Prostate gland (tissue), 2 donors: ENCODE measurements at regions not wholly inside any gene's neighbourhood (a gene's known extent, or its start where the extent isn't known, plus 50 kb on each side); places are given as distances from the start of the nearest gene placed in this dataset.

Experiments
- DNase-seq: peaks from one replicate; pipeline ENCODE4 v3.0.0-alpha.2; 2019; ENCODE audit warnings: low spot score
- H3K27ac ChIP-seq, 2 donors: fragments of 200-600 bp; sonication (generic); 2 replicates each; pipeline ENCODE4 v1.5.1; 2017 to 2019
- H3K27me3 ChIP-seq: fragments of 200-600 bp; sonication (generic); replicated peaks from 2 replicates; pipeline ENCODE4 v1.5.1; 2019; ENCODE audit not compliant: insufficient read depth
- H3K36me3 ChIP-seq, 2 donors: fragments of 200-600 bp; sonication (generic); 1 replicate in 1 of 2; 2 replicates in 1 of 2; pipeline versions ENCODE4 v1.5.1 to v1.8.1; 2017 to 2019
- H3K4me1 ChIP-seq: fragments of 200-600 bp; sonication (generic); replicated peaks from 2 replicates; pipeline ENCODE4 v1.5.1; 2019
- H3K4me3 ChIP-seq, 2 donors: fragments of 200-600 bp; sonication (generic); 2 replicates each; pipeline ENCODE4 v1.5.1; 2017 to 2019
- H3K9me3 ChIP-seq: fragments of 200-600 bp; sonication (generic); 2 replicates; pipeline ENCODE4 v1.5.1; 2017
- CTCF ChIP-seq, 4 experiments: fragments of 200-600 bp in 2 of 4; fragments of 450-650 bp in 2 of 4; sonication (generic) in 2 of 4; IDR thresholded peaks; 1 replicate in 3 of 4; 2 replicates in 1 of 4; pipeline ENCODE4 v1.5.1; 2016 to 2019; ENCODE audit warnings: antibody characterized with exemption in 4 of 4, mild to moderate bottlenecking in 2 of 4, moderate library complexity in 2 of 4
- POLR2A ChIP-seq: fragments of 450-650 bp; IDR thresholded peaks from one replicate; pipeline ENCODE4 v1.6.1; 2016; ENCODE audit warnings: antibody characterized with exemption, mild to moderate bottlenecking
- POLR2AphosphoS5 ChIP-seq: sonication (generic); formaldehyde crosslinking; IDR thresholded peaks from one replicate; pipeline ENCODE4 v1.6.1; 2017; ENCODE audit warnings: antibody characterized with exemption
- WGBS: methylation state at CpG from one replicate; pipeline ENCODE4 v1.1.5; 2018; 5-methylcytosine and 5-hydroxymethylcytosine counted together
- intact Hi-C: fragments of 100-400 bp; cut with DNase I; formaldehyde crosslinking; loops from one replicate; pipeline ENCODE4 v1.14.2; 2022

- TF ChIP-seq POLR2AphosphoS5, result peak; percentile 68
- TF ChIP-seq CTCF (IDR thresholded peaks at IDR 0.05), result no peak
- Histone ChIP-seq H3K4me1 (no peaks in the 10 kb centered on the region), H3K4me3 (no peak overlapping the region), H3K9me3 (no peaks in the 10 kb centered on the region), H3K27me3 (no peaks in the 10 kb centered on the region), H3K27ac (no peak overlapping the region), H3K36me3 (no peaks in the 10 kb centered on the region)
- intact Hi-C loops, result loop anchor here (10.0 kb wide), 1 partner anchor 91 kb away; no protein-coding TSS in a partner anchor
- WGBS, result 20% methylated on average over 1 of the region's 1 CpG
- peak; percentile 8 for DNase-seq
These were observed 818.9 kb upstream of the ACVR2A start for GRCh38 chr2:147025646-147026585.

DNA sequence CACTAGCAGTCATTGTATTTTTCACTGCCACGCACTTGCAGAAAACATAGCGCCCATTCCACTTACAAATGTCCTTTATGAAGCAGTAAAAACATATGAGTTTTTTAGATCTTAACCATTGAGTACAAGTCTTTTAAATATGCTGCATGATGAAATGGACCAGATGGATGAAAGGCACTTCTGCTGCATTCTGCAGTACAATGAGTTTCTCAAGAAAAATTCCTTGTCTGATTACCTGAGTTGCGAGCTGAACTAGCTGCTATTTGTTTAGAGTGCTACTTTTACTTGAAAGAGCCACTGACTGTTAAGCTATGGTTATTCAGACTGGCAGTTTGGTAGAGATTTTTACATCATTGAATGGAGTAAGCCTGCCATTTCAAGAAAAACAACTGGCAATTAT is 825.5 kb upstream of the ACVR2A start:
- H3K9me3 ChIP-seq, result no peaks in the 10 kb centered on the region
- no peaks in the 10 kb centered on the region for H3K27me3 ChIP-seq
- no peak overlapping the region for H3K27ac ChIP-seq
- H3K36me3 ChIP-seq, result no peaks in the 10 kb centered on the region
- TF ChIP-seq POLR2AphosphoS5 (no peak), POLR2A (no peak), CTCF (IDR thresholded peaks at IDR 0.05) (no peak)
- WGBS, result 87% methylated on average over 3 of the region's 3 CpGs
- DNase-seq, result no peak
- intact Hi-C loops, result no loop called here
- no peaks in the 10 kb centered on the region for H3K4me1 ChIP-seq
- H3K4me3 ChIP-seq, result no peak overlapping the region

DNA sequence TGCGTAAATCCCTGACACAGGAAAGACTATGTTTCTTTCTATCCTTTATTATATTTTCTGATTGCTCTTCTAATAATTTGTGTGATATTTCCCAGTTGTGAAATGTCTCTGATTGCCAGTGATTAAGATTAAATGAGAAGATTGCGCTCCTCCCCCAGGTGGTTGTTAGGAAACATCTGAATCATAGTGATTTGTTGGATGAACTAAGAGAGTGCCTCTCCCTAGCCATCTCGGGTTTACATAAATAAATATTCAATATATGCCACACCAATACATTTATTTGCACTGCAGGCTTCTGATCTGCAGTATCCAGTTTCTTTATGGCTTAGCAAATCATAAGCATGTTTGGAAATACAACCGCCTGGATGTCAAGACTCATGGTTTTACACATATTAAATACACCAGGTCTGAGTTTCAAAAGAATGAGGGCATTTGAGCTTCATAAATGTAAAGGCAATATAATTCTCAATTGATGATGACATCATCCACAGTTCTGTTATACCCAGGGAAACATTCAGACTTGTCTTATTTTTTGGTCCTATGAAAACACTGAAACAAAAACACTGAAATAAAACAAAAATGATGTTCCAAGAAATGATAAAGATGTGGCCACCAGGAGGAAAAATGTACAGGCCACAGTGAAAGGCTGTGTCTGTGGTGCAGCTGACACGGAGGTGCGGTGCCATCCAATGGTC is 826.7 kb upstream of the ACVR2A start:
- Histone ChIP-seq H3K36me3 (no peaks in the 10 kb centered on the region), H3K27me3 (no peaks in the 10 kb centered on the region), H3K9me3 (no peaks in the 10 kb centered on the region), H3K4me1 (no peaks in the 10 kb centered on the region), H3K27ac (no peak overlapping the region), H3K4me3 (no peak overlapping the region)
- 75% methylated on average over 6 of the region's 6 CpGs for WGBS
- intact Hi-C loops, result no loop called here
- no peak for DNase-seq
- TF ChIP-seq POLR2A, result no peak
- no peak for TF ChIP-seq CTCF (IDR thresholded peaks at IDR 0.05)

DNA sequence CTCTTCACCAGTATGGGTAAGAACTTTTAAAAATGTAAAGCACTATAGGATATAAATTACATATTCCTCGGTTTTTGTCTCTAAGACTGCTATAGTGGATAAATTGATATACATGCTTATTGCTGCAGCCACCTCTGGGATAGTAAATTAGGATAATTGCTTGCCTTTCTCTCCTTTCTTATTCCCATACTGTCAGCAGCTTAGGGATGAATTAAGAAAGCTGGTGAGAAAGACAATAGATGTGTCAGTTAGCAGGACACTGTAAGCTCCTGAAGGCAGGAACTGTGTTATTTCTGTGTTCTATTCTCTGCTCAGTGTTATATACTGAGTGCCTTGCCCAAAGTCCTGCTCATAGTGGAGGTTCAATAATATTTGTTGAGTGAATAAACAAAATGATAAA is 828.6 kb upstream of the ACVR2A start:
- H3K4me1 ChIP-seq, result no peaks in the 10 kb centered on the region
- TF ChIP-seq POLR2AphosphoS5 (no peak), CTCF (IDR thresholded peaks at IDR 0.05) (no peak), POLR2A (no peak)
- H3K9me3 ChIP-seq, result no peaks in the 10 kb centered on the region
- H3K27me3 ChIP-seq, result no peaks in the 10 kb centered on the region
- WGBS, result 93% methylated on average over 1 of the region's 1 CpG
- H3K27ac ChIP-seq, result no peak overlapping the region
- intact Hi-C loops, result no loop called here
- DNase-seq, result no peak
- no peak overlapping the region for H3K4me3 ChIP-seq
- no peaks in the 10 kb centered on the region for H3K36me3 ChIP-seq
